Psoas muscle (tissue), 7 donors: ENCODE measurements at regions not wholly inside any gene's neighbourhood (a gene's known extent, or its start where the extent isn't known, plus 50 kb on each side); places are given as distances from the start of the nearest gene placed in this dataset.
A peak's percentile ranks its signal among the peaks of the same experiment; 100 is the strongest.

Source experiments
- ATAC-seq, 4 donors: fragments of 200-7000 bp; cut with Tn5 transposase; one replicate each; pipeline ENCODE4 v1.9.1; 2020; ENCODE audit warnings: moderate library complexity in 3 of 4, mild to moderate bottlenecking in 2 of 4
- DNase-seq, 2 donors: peaks; one replicate each; pipeline ENCODE4 v3.0.0-alpha.2; 2020
- H3K27ac ChIP-seq: fragments of 200-600 bp; one replicate; pipeline ENCODE4 v1.8.0; 2022
- H3K27me3 ChIP-seq, 3 donors: fragments of 200-600 bp in 1 of 3; one replicate each; pipeline versions ENCODE4 v1.6.1 to v1.8.0; 2013 to 2022; ENCODE audit warnings: low read length in 2 of 3, mild to moderate bottlenecking in 2 of 3, moderate library complexity in 1 of 3; ENCODE audit not compliant: insufficient read depth in 3 of 3
- H3K36me3 ChIP-seq, 2 donors: fragments of 200-600 bp in 1 of 2; one replicate each; pipeline versions ENCODE4 v1.6.1 to v1.8.0; 2013 to 2022; ENCODE audit warnings: low read depth in 1 of 2, mild to moderate bottlenecking in 1 of 2, moderate library complexity in 1 of 2; ENCODE audit not compliant: insufficient read depth in 1 of 2
- H3K4me1 ChIP-seq: fragments of 200-600 bp; one replicate; pipeline ENCODE4 v1.8.0; 2022
- H3K4me3 ChIP-seq: fragments of 200-600 bp; one replicate; pipeline ENCODE4 v1.8.0; 2022; ENCODE audit warnings: mild to moderate bottlenecking
- H3K9me3 ChIP-seq: fragments of 200-600 bp; one replicate; pipeline ENCODE4 v1.8.0; 2022
- WGBS, 3 donors: extraction: QIAGEN DNeasy Blood & Tissue Kit; methylation state at CpG; one replicate each; pipeline versions ENCODE4 v1.1.6 to v1.1.7; 2013; 5-methylcytosine and 5-hydroxymethylcytosine counted together
- intact Hi-C, 2 donors: fragments of 100-400 bp; cut with DNase I; formaldehyde crosslinking; loops; one replicate each; pipeline versions ENCODE4 v1.11.0 to v1.14.2; 2022
- TF ChIP-seq, protein P1 (sequence below): fragments of 200-600 bp; IDR thresholded peaks from one replicate; pipeline ENCODE4 v1.8.0; 2022; ENCODE audit warnings: antibody characterized with exemption
- donor health status: healthy with polysubstance abuse.
- donor health status: DM: no; HTN: no; CAD: no; lungs with moderate emphysema.
- donor health status: Bipolar disorder and iron deficiency.
- donor health status: healthy.
- donor health status: DM: yes; HTN: yes; CAD: no.
- donor health status: DM: no; HTN: no; CAD: no.
- donor health status: DM: yes; HTN: yes; CAD: no.

DNA sequence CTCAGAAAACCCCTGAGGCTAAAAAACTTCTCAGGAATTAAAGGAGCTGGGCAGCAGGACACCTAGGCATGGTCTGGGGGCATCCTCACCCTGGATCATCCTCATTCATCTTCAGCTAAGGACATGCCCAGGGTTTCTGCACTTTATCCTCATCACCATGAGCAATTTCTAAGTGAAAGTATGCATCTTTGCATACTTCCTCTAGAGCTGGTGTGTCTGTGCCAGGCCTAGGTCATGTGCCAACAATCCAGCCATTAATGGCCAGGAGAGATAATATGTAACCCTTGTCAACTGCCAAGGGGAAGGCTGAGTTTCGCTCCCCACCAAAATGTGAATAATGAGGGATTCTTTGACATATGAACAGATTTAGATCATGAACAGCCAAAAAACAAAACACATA lies 160.5 kb downstream of the KITLG start:
- Histone ChIP-seq H3K4me3 (no peak overlapping the region), H3K27ac (no peak overlapping the region), H3K36me3 (no peaks in the 10 kb centered on the region), H3K27me3 (no peaks in the 10 kb centered on the region), H3K9me3 (no peaks in the 10 kb centered on the region), H3K4me1 (no peaks in the 10 kb centered on the region)
- TF ChIP-seq, protein P1, sequence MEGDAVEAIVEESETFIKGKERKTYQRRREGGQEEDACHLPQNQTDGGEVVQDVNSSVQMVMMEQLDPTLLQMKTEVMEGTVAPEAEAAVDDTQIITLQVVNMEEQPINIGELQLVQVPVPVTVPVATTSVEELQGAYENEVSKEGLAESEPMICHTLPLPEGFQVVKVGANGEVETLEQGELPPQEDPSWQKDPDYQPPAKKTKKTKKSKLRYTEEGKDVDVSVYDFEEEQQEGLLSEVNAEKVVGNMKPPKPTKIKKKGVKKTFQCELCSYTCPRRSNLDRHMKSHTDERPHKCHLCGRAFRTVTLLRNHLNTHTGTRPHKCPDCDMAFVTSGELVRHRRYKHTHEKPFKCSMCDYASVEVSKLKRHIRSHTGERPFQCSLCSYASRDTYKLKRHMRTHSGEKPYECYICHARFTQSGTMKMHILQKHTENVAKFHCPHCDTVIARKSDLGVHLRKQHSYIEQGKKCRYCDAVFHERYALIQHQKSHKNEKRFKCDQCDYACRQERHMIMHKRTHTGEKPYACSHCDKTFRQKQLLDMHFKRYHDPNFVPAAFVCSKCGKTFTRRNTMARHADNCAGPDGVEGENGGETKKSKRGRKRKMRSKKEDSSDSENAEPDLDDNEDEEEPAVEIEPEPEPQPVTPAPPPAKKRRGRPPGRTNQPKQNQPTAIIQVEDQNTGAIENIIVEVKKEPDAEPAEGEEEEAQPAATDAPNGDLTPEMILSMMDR = no peak
- 70 to 73% (median 72%) methylated on average over 1 of the region's 1 CpG for WGBS, 3 donors
- ATAC-seq (no peak), DNase-seq (no peak)
- intact Hi-C loops = no loop called here

DNA sequence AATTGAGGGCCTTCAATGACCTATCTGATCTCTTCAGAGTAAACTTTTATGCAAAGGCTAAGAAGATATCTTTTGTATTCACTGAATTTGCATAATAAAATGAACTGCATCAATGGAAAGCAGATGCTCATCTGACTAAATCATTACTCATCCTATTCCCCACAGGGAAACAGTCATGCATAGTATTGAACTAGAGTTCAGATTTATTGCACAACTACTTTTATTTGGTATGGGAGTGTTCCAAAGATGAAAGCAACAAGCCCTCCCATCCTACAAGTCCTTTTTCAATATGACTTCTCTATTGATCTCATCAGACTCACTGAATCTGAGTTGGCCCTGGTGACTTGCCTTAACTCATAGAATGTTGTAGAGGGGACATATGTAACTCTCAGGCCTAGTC lies 159.8 kb downstream of the KITLG start:
- Histone ChIP-seq H3K9me3 (no peaks in the 10 kb centered on the region), H3K4me3 (no peak overlapping the region), H3K27me3 (no peaks in the 10 kb centered on the region), H3K36me3 (no peaks in the 10 kb centered on the region), H3K27ac (no peak overlapping the region), H3K4me1 (no peaks in the 10 kb centered on the region)
- DNase-seq (no peak), ATAC-seq (peak in 2 of 4 donors; percentile 61 to 63)
- intact Hi-C loops = no loop called here
- TF ChIP-seq, protein P1 = no peak

DNA sequence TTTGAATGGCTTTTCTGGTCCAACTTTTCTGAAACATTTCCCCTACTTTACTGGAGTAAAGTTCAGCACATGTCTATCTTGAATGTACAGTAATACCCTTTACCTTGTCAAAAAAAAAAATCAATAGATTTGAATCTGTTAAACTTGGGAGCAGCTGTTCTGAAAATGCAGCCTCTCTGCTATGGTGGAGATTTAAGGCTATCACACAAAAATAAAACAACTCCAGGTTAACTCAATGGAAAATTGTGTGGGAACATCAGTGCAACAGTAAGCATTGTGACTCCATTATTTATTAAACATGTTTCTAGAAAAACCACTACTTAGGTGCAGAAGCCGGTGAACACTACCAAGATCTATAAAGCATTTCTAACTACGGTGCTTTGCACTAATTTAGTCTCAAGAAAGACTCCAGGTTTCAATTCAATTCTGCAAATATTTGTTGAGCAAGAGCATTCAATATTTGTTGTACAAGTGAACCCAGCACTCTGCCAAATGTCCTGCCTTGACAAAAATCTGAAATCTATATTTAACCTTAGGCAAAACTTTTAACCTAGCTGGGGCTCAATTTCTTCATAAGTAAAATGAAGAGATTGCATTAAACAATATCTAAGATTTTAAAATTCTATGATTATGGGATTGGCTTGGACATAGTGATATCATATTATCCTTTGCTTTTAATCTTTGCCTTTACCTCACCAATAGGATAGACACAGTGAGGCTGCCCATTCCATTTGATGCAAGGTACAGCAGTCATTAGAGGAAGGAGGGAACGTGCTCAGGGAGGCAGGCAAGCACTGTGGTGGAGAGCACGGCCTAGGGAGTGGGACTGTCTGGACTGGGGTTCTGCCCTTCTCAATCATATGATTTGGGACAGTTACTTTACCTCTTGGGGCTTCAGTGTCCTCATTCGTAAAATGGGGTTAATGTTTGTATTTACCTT lies 155.2 kb downstream of the KITLG start:
- Histone ChIP-seq H3K27ac (no peak overlapping the region), H3K9me3 (no peaks in the 10 kb centered on the region), H3K4me1 (no peaks in the 10 kb centered on the region), H3K4me3 (no peak overlapping the region), H3K27me3 (no peaks in the 10 kb centered on the region), H3K36me3 (no peaks in the 10 kb centered on the region)
- TF ChIP-seq, protein P1 = no peak
- ATAC-seq (no peak), DNase-seq (no peak)
- WGBS, 3 donors = 82 to 88% (median 85%) methylated on average over 5 of the region's 5 CpGs
- intact Hi-C loops = no loop called here

DNA sequence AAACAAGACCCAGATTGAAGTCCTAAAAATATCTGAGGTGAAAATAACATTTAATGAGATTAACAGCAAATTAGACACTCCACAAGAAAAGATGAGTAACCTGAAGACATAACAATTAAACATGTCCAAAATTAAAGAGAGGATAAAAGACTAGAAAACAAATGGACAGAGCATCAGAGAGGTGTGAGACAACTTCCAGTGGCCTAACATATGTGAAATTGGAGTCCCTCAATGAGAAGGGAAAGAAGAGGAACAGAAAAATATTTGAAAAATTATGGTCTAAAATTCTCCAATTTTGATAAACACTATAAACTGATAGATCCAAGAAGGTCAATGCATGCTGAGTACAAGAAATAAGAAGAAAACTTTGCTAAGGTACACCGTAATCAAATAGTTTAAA lies 151.9 kb downstream of the KITLG start:
- Histone ChIP-seq H3K9me3 (no peaks in the 10 kb centered on the region), H3K4me1 (no peaks in the 10 kb centered on the region), H3K27me3 (no peaks in the 10 kb centered on the region), H3K4me3 (no peak overlapping the region), H3K27ac (no peak overlapping the region), H3K36me3 (no peaks in the 10 kb centered on the region)
- DNase-seq = no peak
- no peak for ATAC-seq
- intact Hi-C loops = no loop called here
- 97 to 100% (median 100%) methylated on average over 1 of the region's 1 CpG for WGBS, 3 donors
- TF ChIP-seq, protein P1 = no peak
